ENCODE measurements at regions not wholly inside any gene's neighbourhood (a gene's known extent, or its start where the extent isn't known, plus 50 kb on each side); places are given as distances from the start of the nearest gene placed in this dataset.

- no peak for DNase-seq
Measured at GRCh38 chr17:13429201-13429600, 172.5 kb downstream of the HS3ST3A1 start.

GRCh38 chr17:13428611-13429042 is 173.1 kb downstream of the HS3ST3A1 start:
- Histone ChIP-seq H3K27ac (no peak overlapping the region), H3K4me3 (no peak overlapping the region), H3K9me3 (no peaks in the 10 kb centered on the region), H3K36me3 (no peaks in the 10 kb centered on the region), H3K27me3 (replicated peaks in 1 of 7) (no peaks in the 10 kb centered on the region), H3K4me1 (no peaks in the 10 kb centered on the region)
- intact Hi-C loops (cut with DNase I; ENCODE audit: low total_unique reads), result no loop called here
- DNase-seq, result no peak
- TF ChIP-seq POLR2AphosphoS5 (IDR thresholded peaks at IDR 0.05) (no peak), POLR2A (IDR thresholded peaks at IDR 0.05) (no peak), CTCF (IDR thresholded peaks at IDR 0.05 in 8 of 11, conservative IDR thresholded peaks at IDR 0.05 in 3 of 11) (no peak)
- 75 to 86% (median 80%) methylated on average over 2 of the region's 2 CpGs for WGBS, 5 donors

More at GRCh38 chr17:13429201-13429600, 172.5 kb downstream of the HS3ST3A1 start:
- H3K27ac ChIP-seq, result no peak overlapping the region
- no peak for TF ChIP-seq CTCF (IDR thresholded peaks at IDR 0.05 in 8 of 11, conservative IDR thresholded peaks at IDR 0.05 in 3 of 11)
- no peak for TF ChIP-seq POLR2AphosphoS5 (IDR thresholded peaks at IDR 0.05)
- TF ChIP-seq POLR2A (IDR thresholded peaks at IDR 0.05), result no peak
- 58 to 90% (median 78%) methylated on average over 5 of the region's 5 CpGs for WGBS, 5 donors
- H3K9me3 ChIP-seq, result no peaks in the 10 kb centered on the region
- H3K27me3 ChIP-seq (replicated peaks in 1 of 7), result no peaks in the 10 kb centered on the region
- intact Hi-C loops (cut with DNase I; ENCODE audit: low total_unique reads), result no loop called here
- H3K36me3 ChIP-seq, result no peaks in the 10 kb centered on the region
- no peak overlapping the region for H3K4me3 ChIP-seq
- no peaks in the 10 kb centered on the region for H3K4me1 ChIP-seq

- intact Hi-C loops (cut with DNase I; ENCODE audit: low total_unique reads), result no loop called here
- Histone ChIP-seq H3K9me3 (no peaks in the 10 kb centered on the region), H3K36me3 (no peaks in the 10 kb centered on the region), H3K4me3 (no peak overlapping the region), H3K27ac (no peak overlapping the region), H3K27me3 (replicated peaks in 1 of 7) (no peaks in the 10 kb centered on the region), H3K4me1 (no peaks in the 10 kb centered on the region)
- no peak for DNase-seq
- no peak for TF ChIP-seq POLR2AphosphoS5 (IDR thresholded peaks at IDR 0.05)
- TF ChIP-seq CTCF (IDR thresholded peaks at IDR 0.05 in 8 of 11, conservative IDR thresholded peaks at IDR 0.05 in 3 of 11), result no peak
- TF ChIP-seq POLR2A (IDR thresholded peaks at IDR 0.05), result no peak
Measured at GRCh38 chr17:13426991-13427390, 174.7 kb downstream of the HS3ST3A1 start.

DNA sequence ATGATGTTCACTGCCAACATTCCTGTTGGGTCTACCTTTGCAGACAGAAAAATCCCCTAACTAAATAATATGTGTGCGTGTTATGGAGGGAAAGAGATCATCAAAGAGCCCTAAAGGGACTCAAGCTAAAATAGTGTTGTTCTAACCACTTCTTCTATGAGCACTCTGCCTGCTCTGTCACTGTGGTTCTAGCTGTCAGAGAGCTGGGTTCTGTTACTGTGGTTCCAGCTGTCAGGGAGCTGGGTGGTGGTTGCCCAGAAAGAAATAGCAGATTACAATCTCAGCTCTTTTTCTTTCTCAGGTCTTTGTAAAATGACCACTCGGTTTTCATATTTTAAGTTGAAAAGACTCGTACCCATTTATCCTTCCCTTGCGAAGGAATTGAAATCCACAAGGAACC is 176.3 kb downstream of the HS3ST3A1 start:
- no peak for TF ChIP-seq POLR2A (IDR thresholded peaks at IDR 0.05)
- TF ChIP-seq CTCF (IDR thresholded peaks at IDR 0.05 in 8 of 11, conservative IDR thresholded peaks at IDR 0.05 in 3 of 11), result no peak
- no peak for TF ChIP-seq POLR2AphosphoS5 (IDR thresholded peaks at IDR 0.05)
- H3K9me3 ChIP-seq, result no peaks in the 10 kb centered on the region
- intact Hi-C loops (cut with DNase I; ENCODE audit: low total_unique reads), result no loop called here
- H3K4me1 ChIP-seq, result no peaks in the 10 kb centered on the region
- no peaks in the 10 kb centered on the region for H3K27me3 ChIP-seq (replicated peaks in 1 of 7)
- no peaks in the 10 kb centered on the region for H3K36me3 ChIP-seq
- H3K4me3 ChIP-seq, result no peak overlapping the region
- no peak for DNase-seq
- H3K27ac ChIP-seq, result no peak overlapping the region
- 88 to 96% (median 94%) methylated on average over 4 of the region's 4 CpGs for WGBS, 5 donors

Measured in spleen (tissue), 11 donors.